CD4-positive, alpha-beta T cell treated with Interleukin-15 for 4 hours (primary cell): ENCODE measurements at regions not wholly inside any gene's neighbourhood (a gene's known extent, or its start where the extent isn't known, plus 50 kb on each side); places are given as distances from the start of the nearest gene placed in this dataset.
"Not testable (repeated sequence)": the region's sequence is repeated elsewhere in the genome, so short reads cannot be mapped to it uniquely, and the experiment has no call there.

Experiments
- DNase-seq: peaks from one replicate; pipeline ENCODE4 v3.0.0-alpha.2; 2020; ENCODE audit warnings: low spot score

GRCh38 chr13:86253497-86253896, 454.3 kb upstream of the SLITRK6 start:
- DNase-seq: not testable (repeated sequence)

GRCh38 chr13:86255820-86256219, 456.6 kb upstream of the SLITRK6 start:
- DNase-seq: not testable (repeated sequence)

- DNase-seq: no peak
These were observed 470.3 kb upstream of the SLITRK6 start for GRCh38 chr13:86269511-86269910.

- DNase-seq: no peak
These were observed 483.2 kb upstream of the SLITRK6 start for GRCh38 chr13:86282442-86282841.

GRCh38 chr13:86283031-86283430, 483.8 kb upstream of the SLITRK6 start:
- no peak for DNase-seq

GRCh38 chr13:86298725-86299124, 499.5 kb upstream of the SLITRK6 start:
- DNase-seq: no peak

- no peak for DNase-seq
These were observed 499.9 kb upstream of the SLITRK6 start for GRCh38 chr13:86299128-86299527.

GRCh38 chr13:86309881-86310280, 510.7 kb upstream of the SLITRK6 start:
- no peak for DNase-seq

- no peak for DNase-seq
These were observed 514.2 kb upstream of the SLITRK6 start for GRCh38 chr13:86313421-86313820.

GRCh38 chr13:86318450-86318849, 519.2 kb upstream of the SLITRK6 start:
- no peak for DNase-seq

GRCh38 chr13:86324191-86324590, 525.0 kb upstream of the SLITRK6 start:
- DNase-seq: no peak

GRCh38 chr13:86355301-86355700, 556.1 kb upstream of the SLITRK6 start:
- DNase-seq: no peak

GRCh38 chr13:86357106-86357505, 557.9 kb upstream of the SLITRK6 start:
- no peak for DNase-seq

- not testable (repeated sequence) for DNase-seq
These were observed 564.5 kb upstream of the SLITRK6 start for GRCh38 chr13:86363749-86364148.

- DNase-seq: no peak
These were observed 569.7 kb upstream of the SLITRK6 start for GRCh38 chr13:86368924-86369323.

GRCh38 chr13:86377451-86377850, 578.2 kb upstream of the SLITRK6 start:
- no peak for DNase-seq

- DNase-seq: no peak
These were observed 579.4 kb upstream of the SLITRK6 start for GRCh38 chr13:86378628-86379027.

GRCh38 chr13:86383151-86383550, 583.9 kb upstream of the SLITRK6 start:
- DNase-seq: no peak

- no peak for DNase-seq
These were observed 584.3 kb upstream of the SLITRK6 start for GRCh38 chr13:86383561-86383960.

- DNase-seq: no peak
These were observed 598.4 kb upstream of the SLITRK6 start for GRCh38 chr13:86397635-86398034.

GRCh38 chr13:86399572-86399971, 600.4 kb upstream of the SLITRK6 start:
- DNase-seq: no peak

- no peak for DNase-seq
These were observed 603.3 kb upstream of the SLITRK6 start for GRCh38 chr13:86402500-86402899.

- DNase-seq: no peak
These were observed 604.0 kb upstream of the SLITRK6 start for GRCh38 chr13:86403181-86403580.

GRCh38 chr13:86409466-86410241, 610.4 kb upstream of the SLITRK6 start:
- no peak for DNase-seq
